ENCODE measurements at regions not wholly inside any gene's neighbourhood (a gene's known extent, or its start where the extent isn't known, plus 50 kb on each side); places are given as distances from the start of the nearest gene placed in this dataset.

DNA sequence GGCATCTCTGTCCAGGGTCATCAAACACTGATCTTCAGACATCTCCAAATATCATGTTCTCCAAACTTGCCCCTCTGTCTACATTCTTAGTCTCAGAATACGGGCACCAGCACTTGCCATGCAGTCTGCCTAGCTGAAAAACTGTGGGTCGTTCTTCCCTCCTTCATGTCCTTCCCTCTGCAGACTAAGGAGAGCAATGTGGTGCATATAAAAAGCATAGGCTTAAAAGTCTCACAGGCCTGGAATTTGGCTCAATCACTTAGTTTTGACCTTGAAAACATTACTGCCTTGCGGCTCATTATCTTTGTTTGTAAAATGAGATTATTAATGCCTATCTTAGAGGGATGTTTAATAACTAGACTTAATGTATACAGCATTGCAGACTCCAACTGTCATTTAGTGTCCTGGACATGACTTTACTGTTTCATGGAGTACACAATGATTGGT, 362.8 kb downstream of the NPR3 start:
- Mint-ChIP-seq H3K9me3 (peaks cover 0 to 5% (median 0%) of the 10 kb centered on the region in 7 donors), H3K27me3 (no peaks in the 10 kb centered on the region), H3K36me3 (no peaks in the 10 kb centered on the region), H3K4me1 (no peaks in the 10 kb centered on the region), H3K27ac (no peak overlapping the region), H3K4me3 (no peak overlapping the region)
- H3K27me3 ChIP-seq (ENCODE audit: control insufficient read depth, insufficient read depth, low read length), result no peaks in the 10 kb centered on the region
- no peak for DNase-seq
- no peaks in the 10 kb centered on the region for H3K4me1 ChIP-seq (ENCODE audit: control insufficient read depth, insufficient read depth, low read length, poor library complexity, severe bottlenecking)
- no peak for ATAC-seq (ENCODE audit: low read depth in 2 of 2)
- no peak overlapping the region for H3K4me3 ChIP-seq (ENCODE audit: low read depth, low read length)
- no peak overlapping the region for H3K27ac ChIP-seq (ENCODE audit: insufficient read depth, low read length, poor library complexity, severe bottlenecking)
- no peaks in the 10 kb centered on the region for H3K36me3 ChIP-seq (ENCODE audit: control insufficient read depth, insufficient read depth, low read length)
- no peaks in the 10 kb centered on the region for H3K9me3 ChIP-seq (ENCODE audit: control insufficient read depth in 2 of 2, low read length in 2 of 2)

DNA sequence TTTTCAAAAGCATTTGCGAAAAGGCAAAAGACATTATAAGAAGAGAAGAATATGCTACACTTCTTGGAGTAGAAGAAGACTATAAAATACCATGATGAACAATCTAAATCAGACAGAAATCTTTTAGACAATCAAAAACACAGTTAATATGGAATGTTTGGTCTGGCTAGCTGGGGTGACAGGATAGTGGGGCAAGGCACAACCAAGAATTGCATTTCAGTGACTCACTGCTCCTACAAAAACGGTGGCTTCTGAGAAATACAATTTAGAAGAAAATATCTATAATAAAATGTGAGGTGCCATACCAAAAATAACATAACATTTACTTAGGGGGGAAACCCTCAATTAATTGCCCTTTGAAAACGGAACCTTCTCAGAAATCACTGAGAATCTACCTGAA, 363.4 kb downstream of the NPR3 start:
- Histone ChIP-seq H3K4me3 (ENCODE audit: low read depth, low read length) (no peak overlapping the region), H3K27me3 (ENCODE audit: control insufficient read depth, insufficient read depth, low read length) (no peaks in the 10 kb centered on the region), H3K9me3 (ENCODE audit: control insufficient read depth in 2 of 2, low read length in 2 of 2) (no peaks in the 10 kb centered on the region), H3K27ac (ENCODE audit: insufficient read depth, low read length, poor library complexity, severe bottlenecking) (no peak overlapping the region), H3K36me3 (ENCODE audit: control insufficient read depth, insufficient read depth, low read length) (no peaks in the 10 kb centered on the region), H3K4me1 (ENCODE audit: control insufficient read depth, insufficient read depth, low read length, poor library complexity, severe bottlenecking) (no peaks in the 10 kb centered on the region)
- H3K4me3 Mint-ChIP-seq, result no peak overlapping the region
- H3K27ac Mint-ChIP-seq, result no peak overlapping the region
- H3K27me3 Mint-ChIP-seq, result no peaks in the 10 kb centered on the region
- no peak for ATAC-seq (ENCODE audit: low read depth in 2 of 2)
- H3K36me3 Mint-ChIP-seq, result no peaks in the 10 kb centered on the region
- H3K9me3 Mint-ChIP-seq, result peaks cover 0 to 5% (median 0%) of the 10 kb centered on the region in 7 donors
- DNase-seq, result no peak
- H3K4me1 Mint-ChIP-seq, result no peaks in the 10 kb centered on the region

DNA sequence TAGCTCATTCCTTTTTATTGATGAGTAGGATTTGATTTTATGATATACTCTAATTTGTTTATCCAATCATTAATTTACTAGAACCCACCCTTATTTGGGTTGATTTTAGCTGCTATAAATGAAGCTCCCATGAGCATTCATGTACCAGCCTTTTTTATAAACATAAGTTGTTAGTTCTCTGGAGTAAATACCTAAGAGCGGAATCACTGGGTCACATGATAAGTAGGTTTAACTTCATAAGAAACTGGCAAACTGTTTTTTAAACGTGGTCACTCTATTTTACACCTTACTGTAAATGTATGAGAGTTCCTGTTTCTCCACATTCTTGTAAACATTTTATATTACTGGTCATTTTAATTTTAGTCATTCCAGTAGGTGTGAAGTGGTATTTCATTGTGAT, 364.6 kb downstream of the NPR3 start:
- Mint-ChIP-seq H3K4me1 (no peaks in the 10 kb centered on the region), H3K4me3 (no peak overlapping the region), H3K27me3 (no peaks in the 10 kb centered on the region), H3K27ac (no peak overlapping the region), H3K36me3 (no peaks in the 10 kb centered on the region), H3K9me3 (peaks cover 0 to 5% (median 0%) of the 10 kb centered on the region in 7 donors)
- Histone ChIP-seq H3K4me3 (ENCODE audit: low read depth, low read length) (no peak overlapping the region), H3K27me3 (ENCODE audit: control insufficient read depth, insufficient read depth, low read length) (no peaks in the 10 kb centered on the region), H3K4me1 (ENCODE audit: control insufficient read depth, insufficient read depth, low read length, poor library complexity, severe bottlenecking) (no peaks in the 10 kb centered on the region), H3K9me3 (ENCODE audit: control insufficient read depth in 2 of 2, low read length in 2 of 2) (no peaks in the 10 kb centered on the region), H3K36me3 (ENCODE audit: control insufficient read depth, insufficient read depth, low read length) (no peaks in the 10 kb centered on the region), H3K27ac (ENCODE audit: insufficient read depth, low read length, poor library complexity, severe bottlenecking) (no peak overlapping the region)
- ATAC-seq (ENCODE audit: low read depth in 2 of 2) (no peak), DNase-seq (no peak)

DNA sequence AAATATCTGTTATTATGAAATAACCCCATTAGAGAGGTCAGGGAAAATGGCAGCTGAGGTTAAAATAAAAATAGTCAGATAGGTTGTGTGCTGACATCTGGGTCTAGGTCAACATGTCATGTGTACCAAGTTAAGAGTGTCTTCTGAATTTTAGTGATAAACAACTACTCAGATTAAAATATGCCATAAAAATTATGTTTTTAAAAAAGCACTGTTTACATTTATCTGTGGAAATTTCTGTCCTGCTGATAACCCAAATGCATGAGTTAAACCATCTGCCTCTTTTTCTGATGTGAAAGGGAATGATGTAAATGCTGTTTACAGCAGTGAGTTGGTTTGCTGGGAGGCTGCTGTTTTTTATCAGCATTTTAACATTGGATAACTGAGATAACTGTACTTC, 361.2 kb upstream of the TARS1 start:
- DNase-seq, result no peak
- H3K4me3 ChIP-seq (ENCODE audit: low read depth, low read length), result no peak overlapping the region
- H3K4me1 Mint-ChIP-seq, result no peaks in the 10 kb centered on the region
- H3K36me3 Mint-ChIP-seq, result no peaks in the 10 kb centered on the region
- no peaks in the 10 kb centered on the region for H3K27me3 Mint-ChIP-seq
- peaks cover 0 to 4% (median 0%) of the 10 kb centered on the region in 7 donors for H3K9me3 Mint-ChIP-seq
- H3K27ac Mint-ChIP-seq, result no peak overlapping the region
- ATAC-seq (ENCODE audit: low read depth in 2 of 2), result no peak
- H3K27ac ChIP-seq (ENCODE audit: insufficient read depth, low read length, poor library complexity, severe bottlenecking), result no peak overlapping the region
- H3K27me3 ChIP-seq (ENCODE audit: control insufficient read depth, insufficient read depth, low read length), result no peaks in the 10 kb centered on the region
- H3K36me3 ChIP-seq (ENCODE audit: control insufficient read depth, insufficient read depth, low read length), result no peaks in the 10 kb centered on the region
- H3K9me3 ChIP-seq (ENCODE audit: control insufficient read depth in 2 of 2, low read length in 2 of 2), result no peaks in the 10 kb centered on the region
- no peak overlapping the region for H3K4me3 Mint-ChIP-seq
- H3K4me1 ChIP-seq (ENCODE audit: control insufficient read depth, insufficient read depth, low read length, poor library complexity, severe bottlenecking), result no peaks in the 10 kb centered on the region

DNA sequence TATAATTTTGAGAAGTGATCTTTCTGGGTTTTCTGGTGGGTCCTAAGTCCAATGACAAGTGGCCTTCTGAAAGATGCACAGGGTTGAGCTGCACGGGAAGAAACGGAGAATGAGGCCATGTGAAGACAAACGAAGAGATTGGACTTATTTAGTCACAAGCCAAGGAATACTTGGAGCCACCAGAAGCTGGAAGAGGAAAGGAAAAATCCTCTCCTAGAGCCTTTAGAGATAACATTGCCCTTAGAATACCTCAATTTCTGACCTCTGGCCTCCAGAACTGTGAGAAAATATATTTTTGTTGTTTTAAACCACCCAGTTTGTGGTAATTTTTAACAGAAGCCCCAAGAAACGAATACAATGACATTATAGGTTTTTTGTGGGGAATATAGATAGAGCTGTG, 360.5 kb upstream of the TARS1 start:
- H3K36me3 Mint-ChIP-seq, result no peaks in the 10 kb centered on the region
- H3K27me3 Mint-ChIP-seq, result no peaks in the 10 kb centered on the region
- Histone ChIP-seq H3K4me1 (ENCODE audit: control insufficient read depth, insufficient read depth, low read length, poor library complexity, severe bottlenecking) (no peaks in the 10 kb centered on the region), H3K9me3 (ENCODE audit: control insufficient read depth in 2 of 2, low read length in 2 of 2) (no peaks in the 10 kb centered on the region), H3K4me3 (ENCODE audit: low read depth, low read length) (no peak overlapping the region), H3K36me3 (ENCODE audit: control insufficient read depth, insufficient read depth, low read length) (no peaks in the 10 kb centered on the region), H3K27me3 (ENCODE audit: control insufficient read depth, insufficient read depth, low read length) (no peaks in the 10 kb centered on the region), H3K27ac (ENCODE audit: insufficient read depth, low read length, poor library complexity, severe bottlenecking) (no peak overlapping the region)
- no peaks in the 10 kb centered on the region for H3K4me1 Mint-ChIP-seq
- H3K9me3 Mint-ChIP-seq, result peaks cover 0 to 4% (median 0%) of the 10 kb centered on the region in 7 donors
- H3K4me3 Mint-ChIP-seq, result no peak overlapping the region
- DNase-seq, result no peak
- H3K27ac Mint-ChIP-seq, result no peak overlapping the region
- no peak for ATAC-seq (ENCODE audit: low read depth in 2 of 2)

DNA sequence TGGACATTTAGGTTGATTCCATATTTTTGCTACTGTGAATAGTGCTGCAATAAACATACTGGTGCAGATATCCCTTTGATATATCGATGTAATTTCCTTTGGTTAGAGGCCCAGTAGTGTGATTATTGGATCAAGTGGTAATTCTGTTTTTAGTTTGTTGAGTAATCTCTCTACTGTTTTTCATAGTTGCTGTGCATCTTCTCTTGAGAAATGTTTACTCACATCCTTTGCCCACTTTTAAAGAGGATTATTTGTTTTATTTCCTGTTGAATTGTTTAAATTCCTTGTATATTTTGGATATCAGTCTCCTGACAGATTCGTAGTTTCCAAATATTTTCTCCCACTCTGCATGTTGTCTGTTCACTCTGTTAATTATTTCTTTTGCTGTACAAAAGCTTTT, 352.6 kb upstream of the TARS1 start:
- Histone ChIP-seq H3K9me3 (ENCODE audit: control insufficient read depth in 2 of 2, low read length in 2 of 2) (no peaks in the 10 kb centered on the region), H3K27me3 (ENCODE audit: control insufficient read depth, insufficient read depth, low read length) (no peaks in the 10 kb centered on the region), H3K27ac (ENCODE audit: insufficient read depth, low read length, poor library complexity, severe bottlenecking) (no peak overlapping the region), H3K4me3 (ENCODE audit: low read depth, low read length) (no peak overlapping the region), H3K4me1 (ENCODE audit: control insufficient read depth, insufficient read depth, low read length, poor library complexity, severe bottlenecking) (no peaks in the 10 kb centered on the region), H3K36me3 (ENCODE audit: control insufficient read depth, insufficient read depth, low read length) (no peaks in the 10 kb centered on the region)
- H3K27ac Mint-ChIP-seq, result no peak overlapping the region
- ATAC-seq (ENCODE audit: low read depth in 2 of 2), result no peak
- H3K4me3 Mint-ChIP-seq, result no peak overlapping the region
- H3K4me1 Mint-ChIP-seq, result no peaks in the 10 kb centered on the region
- H3K9me3 Mint-ChIP-seq, result peaks cover 0 to 10% (median 3%) of the 10 kb centered on the region in 7 donors
- H3K27me3 Mint-ChIP-seq, result no peaks in the 10 kb centered on the region
- no peaks in the 10 kb centered on the region for H3K36me3 Mint-ChIP-seq
- no peak for DNase-seq

DNA sequence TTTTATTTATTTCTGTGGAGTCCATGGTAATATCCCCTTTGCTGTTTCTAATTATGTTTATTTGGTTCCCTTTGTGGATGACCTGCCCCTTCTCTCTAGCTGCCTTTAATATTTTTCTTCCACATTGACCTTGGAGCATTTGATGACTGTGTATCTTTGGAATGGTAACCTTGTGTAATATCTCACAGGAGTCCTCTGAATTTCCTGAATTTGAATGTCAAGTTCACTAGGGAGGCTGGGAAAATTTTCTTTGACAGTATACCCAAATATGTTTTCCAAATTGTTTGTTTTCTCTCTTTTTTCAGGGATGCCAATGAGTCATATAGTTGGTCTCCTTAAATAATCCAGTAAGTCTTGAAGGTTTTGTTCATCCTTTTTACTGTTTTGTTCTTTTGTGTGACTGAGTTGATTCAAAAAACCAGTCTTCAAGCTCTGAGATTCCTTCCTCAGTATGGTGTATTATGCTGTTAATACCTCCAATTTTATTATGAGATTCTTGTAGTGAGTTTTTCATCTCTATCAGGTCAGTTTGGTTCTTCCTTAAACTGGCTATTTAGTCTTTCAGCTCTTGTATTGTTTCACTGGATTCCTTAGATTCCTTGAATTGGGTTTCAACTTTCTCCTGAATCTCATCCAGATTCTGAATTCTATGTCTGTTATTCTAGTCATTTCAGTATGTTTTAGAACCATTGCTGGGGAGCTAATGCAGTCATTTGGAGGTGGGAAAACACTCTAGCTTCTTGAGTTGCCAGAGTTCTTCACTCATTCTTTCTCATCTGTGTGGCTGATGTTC, 349.0 kb upstream of the TARS1 start:
- no peak overlapping the region for H3K27ac ChIP-seq (ENCODE audit: insufficient read depth, low read length, poor library complexity, severe bottlenecking)
- Mint-ChIP-seq H3K27ac (no peak overlapping the region), H3K9me3 (peaks cover 0 to 10% (median 5%) of the 10 kb centered on the region in 7 donors), H3K4me3 (no peak overlapping the region), H3K4me1 (no peaks in the 10 kb centered on the region), H3K27me3 (no peaks in the 10 kb centered on the region), H3K36me3 (no peaks in the 10 kb centered on the region)
- no peaks in the 10 kb centered on the region for H3K4me1 ChIP-seq (ENCODE audit: control insufficient read depth, insufficient read depth, low read length, poor library complexity, severe bottlenecking)
- no peaks in the 10 kb centered on the region for H3K9me3 ChIP-seq (ENCODE audit: control insufficient read depth in 2 of 2, low read length in 2 of 2)
- H3K36me3 ChIP-seq (ENCODE audit: control insufficient read depth, insufficient read depth, low read length), result no peaks in the 10 kb centered on the region
- ATAC-seq (ENCODE audit: low read depth in 2 of 2) (no peak), DNase-seq (no peak)
- no peak overlapping the region for H3K4me3 ChIP-seq (ENCODE audit: low read depth, low read length)
- H3K27me3 ChIP-seq (ENCODE audit: control insufficient read depth, insufficient read depth, low read length), result no peaks in the 10 kb centered on the region

DNA sequence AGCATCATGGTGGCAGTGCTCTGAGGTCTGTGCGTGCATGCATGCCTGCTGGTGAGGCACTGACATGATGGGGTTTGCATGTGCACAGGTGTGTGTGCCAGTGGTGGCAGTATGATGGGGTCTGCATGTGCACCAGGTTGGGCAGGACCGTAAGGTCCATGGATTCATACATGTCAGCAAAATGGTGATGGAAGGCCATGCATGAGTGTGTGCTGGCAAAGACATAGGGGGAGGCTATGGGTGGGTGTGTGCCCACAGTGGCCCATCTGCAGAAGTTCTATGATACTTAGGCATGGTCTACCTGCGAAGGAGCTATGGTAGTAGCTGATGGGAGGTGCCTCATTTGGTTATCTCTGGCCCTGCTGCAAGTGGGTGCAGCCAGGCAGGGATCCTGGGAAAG, 348.0 kb upstream of the TARS1 start:
- ATAC-seq (ENCODE audit: low read depth in 2 of 2) (no peak), DNase-seq (no peak)
- Mint-ChIP-seq H3K4me3 (no peak overlapping the region), H3K36me3 (no peaks in the 10 kb centered on the region), H3K4me1 (no peaks in the 10 kb centered on the region), H3K27me3 (no peaks in the 10 kb centered on the region), H3K27ac (peak overlapping the region in 1 of 3 donors; percentile 89), H3K9me3 (peaks cover 0 to 10% (median 5%) of the 10 kb centered on the region in 7 donors)
- H3K36me3 ChIP-seq (ENCODE audit: control insufficient read depth, insufficient read depth, low read length), result no peaks in the 10 kb centered on the region
- H3K4me3 ChIP-seq (ENCODE audit: low read depth, low read length), result no peak overlapping the region
- no peaks in the 10 kb centered on the region for H3K27me3 ChIP-seq (ENCODE audit: control insufficient read depth, insufficient read depth, low read length)
- no peak overlapping the region for H3K27ac ChIP-seq (ENCODE audit: insufficient read depth, low read length, poor library complexity, severe bottlenecking)
- H3K9me3 ChIP-seq (ENCODE audit: control insufficient read depth in 2 of 2, low read length in 2 of 2), result no peaks in the 10 kb centered on the region
- H3K4me1 ChIP-seq (ENCODE audit: control insufficient read depth, insufficient read depth, low read length, poor library complexity, severe bottlenecking), result no peaks in the 10 kb centered on the region
